ENCODE measurements at regions not wholly inside any gene's neighbourhood (a gene's known extent, or its start where the extent isn't known, plus 50 kb on each side); places are given as distances from the start of the nearest gene placed in this dataset.

DNA sequence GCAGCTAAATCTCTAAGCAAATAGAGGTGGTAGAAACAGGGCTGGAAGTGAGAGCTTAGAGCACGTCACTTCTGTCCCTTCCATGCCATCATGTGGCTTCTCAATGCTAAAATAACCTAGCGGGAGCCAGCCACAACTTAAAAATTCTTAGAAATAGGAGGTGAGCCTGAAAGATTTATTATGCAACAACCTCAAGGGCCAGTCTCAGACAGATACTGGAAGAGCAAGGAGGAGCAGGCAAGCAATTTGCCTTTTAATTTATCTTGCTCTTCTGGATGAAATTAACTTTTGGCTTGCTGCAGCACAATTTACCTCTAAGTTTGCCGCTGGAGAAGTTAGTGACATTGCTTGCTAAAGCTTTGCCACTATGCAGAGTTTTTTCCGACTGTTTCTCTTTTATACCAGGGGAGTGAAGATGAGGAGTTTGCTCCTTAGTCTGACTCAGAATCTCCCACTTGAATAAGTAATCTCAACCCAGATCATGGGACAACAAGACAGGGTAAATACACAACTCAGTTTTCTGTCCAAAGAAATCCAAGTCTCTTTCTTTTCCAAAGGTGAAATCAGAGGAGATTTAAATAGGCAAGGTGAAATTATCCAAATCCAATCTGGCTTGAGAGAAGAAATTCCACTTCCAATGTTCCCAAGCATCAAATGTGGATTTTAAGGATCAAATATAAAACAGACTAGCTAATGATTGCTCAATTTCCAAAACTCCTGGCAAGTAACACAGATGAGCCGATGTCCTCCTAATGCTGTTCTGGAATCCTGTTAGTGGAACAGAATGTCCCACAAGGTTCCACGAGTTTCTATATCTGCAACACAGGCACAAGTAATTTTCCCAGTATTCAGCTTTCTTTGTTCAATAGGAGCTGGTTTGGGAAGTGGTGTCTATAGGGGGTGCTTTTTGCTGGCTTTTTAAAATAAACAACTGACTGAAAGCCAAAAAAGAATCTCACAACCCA is 329.4 kb upstream of the RORA start:
- in situ Hi-C loops (cut with MboI; ENCODE audit: low sequenced_read_pairs): no loop called here
- H3K4me3 ChIP-seq: no peak overlapping the region
- no peaks in the 10 kb centered on the region for H3K27me3 ChIP-seq (ENCODE audit: low read depth)
- H3K36me3 ChIP-seq (replicated peaks): no peaks in the 10 kb centered on the region
- DNase-seq (ENCODE audit: low spot score in 2 of 2): no peak
- no peaks in the 10 kb centered on the region for H3K9me3 ChIP-seq
- no peaks in the 10 kb centered on the region for H3K4me1 ChIP-seq

DNA sequence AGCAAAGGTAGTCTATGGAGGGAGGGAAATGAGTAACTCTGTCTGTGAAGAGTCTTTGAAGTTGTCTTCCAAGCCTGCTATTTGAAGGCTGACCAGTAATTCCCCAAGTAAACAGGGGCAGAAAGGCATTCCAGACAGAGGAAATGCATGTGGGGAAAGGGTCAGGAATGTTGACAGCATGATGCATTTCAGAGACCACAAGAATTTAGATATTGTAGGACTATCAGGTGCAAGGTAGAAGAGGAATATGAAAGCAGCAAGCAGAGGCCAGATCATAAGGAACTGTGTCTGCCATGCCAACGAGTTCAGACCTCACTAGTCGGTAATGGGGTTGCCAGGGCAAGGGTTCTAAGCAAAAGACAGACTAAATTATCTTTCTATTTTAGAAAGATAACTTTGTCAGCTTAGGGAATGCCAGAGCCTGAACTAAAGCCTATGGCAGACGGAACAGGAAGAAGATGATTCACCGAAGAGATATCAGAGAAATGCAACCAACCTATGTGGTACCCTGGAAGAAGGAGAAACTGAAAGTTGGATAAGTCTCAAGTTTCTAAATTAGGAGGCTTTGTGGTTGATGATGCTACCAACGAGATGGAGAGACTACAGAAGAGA is 327.0 kb upstream of the RORA start:
- H3K9me3 ChIP-seq: no peaks in the 10 kb centered on the region
- in situ Hi-C loops (cut with MboI; ENCODE audit: low sequenced_read_pairs): no loop called here
- no peak for DNase-seq (ENCODE audit: low spot score in 2 of 2)
- no peaks in the 10 kb centered on the region for H3K4me1 ChIP-seq
- H3K4me3 ChIP-seq: no peak overlapping the region
- no peaks in the 10 kb centered on the region for H3K36me3 ChIP-seq (replicated peaks)
- H3K27me3 ChIP-seq (ENCODE audit: low read depth): no peaks in the 10 kb centered on the region

DNA sequence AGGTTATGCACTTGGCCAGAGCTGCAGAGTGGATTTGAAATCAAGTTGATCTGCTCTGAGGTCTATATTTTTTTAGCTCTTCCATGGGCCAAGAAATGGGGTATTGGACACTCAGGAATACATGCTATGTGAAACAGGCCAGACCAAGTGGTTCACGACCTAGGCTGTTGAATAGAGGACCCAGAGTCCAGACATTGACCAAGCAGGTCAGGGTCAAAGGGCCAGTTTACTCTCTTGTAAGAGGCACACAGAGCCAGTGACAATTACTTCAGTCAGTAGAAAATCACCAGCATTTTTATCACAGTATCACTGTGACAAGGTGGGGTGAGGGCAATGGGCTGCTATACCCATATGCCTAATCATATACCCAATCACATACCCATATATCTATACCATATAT is 320.6 kb upstream of the RORA start:
- Histone ChIP-seq H3K36me3 (replicated peaks) (no peaks in the 10 kb centered on the region), H3K27me3 (ENCODE audit: low read depth) (no peaks in the 10 kb centered on the region), H3K4me3 (no peak overlapping the region), H3K9me3 (no peaks in the 10 kb centered on the region; the same call in 1 of the 2 replicates), H3K4me1 (no peaks in the 10 kb centered on the region)
- DNase-seq (ENCODE audit: low spot score in 2 of 2): no peak
- in situ Hi-C loops (cut with MboI; ENCODE audit: low sequenced_read_pairs): no loop called here

DNA sequence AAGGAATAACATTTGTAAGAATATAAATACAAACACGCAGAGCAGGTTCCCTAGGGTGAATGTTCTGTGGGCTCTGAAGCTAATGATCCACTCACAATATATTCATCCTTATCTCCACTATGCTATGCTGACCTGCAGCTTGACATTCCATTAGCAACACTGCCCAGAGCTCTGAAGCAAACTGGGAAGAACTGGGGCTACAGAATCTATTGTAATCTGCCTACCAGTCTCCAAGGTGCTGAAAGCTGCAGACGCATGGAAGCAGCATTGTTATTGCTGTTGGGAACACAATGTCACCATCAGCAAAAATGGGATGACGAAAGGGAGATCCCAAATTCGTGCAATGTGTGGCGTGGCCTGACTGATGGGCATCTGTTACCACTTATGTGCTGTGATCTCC is 316.7 kb upstream of the RORA start:
- in situ Hi-C loops (cut with MboI; ENCODE audit: low sequenced_read_pairs): no loop called here
- H3K4me3 ChIP-seq: no peak overlapping the region

DNA sequence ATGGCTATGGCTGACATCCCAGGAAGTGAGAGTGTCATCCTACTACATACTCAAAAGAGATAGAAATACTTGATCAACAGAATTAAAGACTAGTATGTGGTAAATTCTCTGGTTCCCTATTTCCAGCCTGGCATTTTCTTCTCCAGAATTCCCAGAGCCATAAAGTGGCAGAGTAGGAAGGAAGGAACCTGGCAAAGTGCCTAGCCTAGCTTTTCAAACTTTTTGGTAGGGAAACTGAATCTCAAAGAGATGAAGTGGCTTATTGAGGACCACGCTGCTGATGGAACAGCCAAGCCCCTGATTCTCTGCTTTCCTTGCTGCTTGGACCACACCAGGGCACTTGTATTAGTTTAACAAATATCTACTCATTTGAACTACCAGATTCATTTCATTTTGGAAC is 312.4 kb upstream of the RORA start:
- Histone ChIP-seq H3K27me3 (ENCODE audit: low read depth) (no peaks in the 10 kb centered on the region), H3K9me3 (no peaks in the 10 kb centered on the region; the same call in 1 of the 2 replicates), H3K4me1 (no peaks in the 10 kb centered on the region), H3K36me3 (replicated peaks) (no peaks in the 10 kb centered on the region), H3K4me3 (no peak overlapping the region)
- in situ Hi-C loops (cut with MboI; ENCODE audit: low sequenced_read_pairs): no loop called here
- DNase-seq (ENCODE audit: low spot score in 2 of 2): no peak

More for the DNA sequence above, 316.7 kb upstream of the RORA start:
- Histone ChIP-seq H3K9me3 (no peaks in the 10 kb centered on the region; the same call in 1 of the 2 replicates), H3K4me1 (no peaks in the 10 kb centered on the region), H3K27me3 (ENCODE audit: low read depth) (no peaks in the 10 kb centered on the region), H3K36me3 (replicated peaks) (no peaks in the 10 kb centered on the region)
- no peak for DNase-seq (ENCODE audit: low spot score in 2 of 2)

DNA sequence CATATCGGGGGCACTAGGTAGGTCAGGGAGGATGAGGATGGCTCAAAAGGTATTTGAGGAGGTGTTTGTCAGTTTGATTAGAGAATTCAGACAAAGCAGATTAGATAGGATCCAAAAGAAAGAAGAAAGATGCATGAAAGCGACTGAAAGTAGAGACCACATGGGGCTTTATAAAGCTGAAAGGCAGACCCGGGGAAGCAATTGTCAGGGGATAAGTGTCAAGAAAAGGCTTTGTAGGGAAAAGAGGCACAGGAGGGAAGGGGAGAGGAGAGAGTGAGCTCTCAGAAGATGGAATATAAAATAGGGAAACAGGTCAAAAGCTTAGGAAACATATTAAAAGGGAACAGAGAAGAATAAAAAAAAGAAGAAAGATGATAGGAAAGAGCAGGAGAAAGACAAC is 308.2 kb upstream of the RORA start:
- in situ Hi-C loops (cut with MboI; ENCODE audit: low sequenced_read_pairs): no loop called here

DNA sequence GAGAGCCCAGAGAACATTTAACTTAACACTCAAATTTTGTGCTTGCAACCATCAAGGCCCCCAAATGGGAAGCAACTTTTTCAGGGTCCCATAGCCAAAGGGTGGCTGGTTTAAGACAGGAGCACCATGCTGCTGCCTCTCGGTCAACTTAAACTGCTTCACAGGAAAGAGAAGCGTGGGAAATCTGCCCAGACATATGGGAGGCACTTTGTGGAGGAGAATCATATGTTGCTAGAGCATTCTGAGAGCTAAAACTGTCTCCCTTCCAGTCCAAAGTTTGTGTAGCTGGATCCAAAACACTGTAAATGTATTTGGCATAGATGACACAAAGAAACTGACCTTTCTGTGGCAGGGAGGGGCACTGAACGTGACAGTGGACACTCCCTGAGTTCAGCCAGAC is 305.9 kb upstream of the RORA start:
- in situ Hi-C loops (cut with MboI; ENCODE audit: low sequenced_read_pairs): no loop called here
- H3K4me3 ChIP-seq: no peak overlapping the region

More for the DNA sequence above, 308.2 kb upstream of the RORA start:
- Histone ChIP-seq H3K27me3 (ENCODE audit: low read depth) (no peaks in the 10 kb centered on the region), H3K36me3 (replicated peaks) (no peaks in the 10 kb centered on the region), H3K4me3 (no peak overlapping the region), H3K4me1 (no peaks in the 10 kb centered on the region), H3K9me3 (peaks cover 6% of the 10 kb centered on the region; the same call in 1 of the 2 replicates)
- DNase-seq (ENCODE audit: low spot score in 2 of 2): no peak

DNA sequence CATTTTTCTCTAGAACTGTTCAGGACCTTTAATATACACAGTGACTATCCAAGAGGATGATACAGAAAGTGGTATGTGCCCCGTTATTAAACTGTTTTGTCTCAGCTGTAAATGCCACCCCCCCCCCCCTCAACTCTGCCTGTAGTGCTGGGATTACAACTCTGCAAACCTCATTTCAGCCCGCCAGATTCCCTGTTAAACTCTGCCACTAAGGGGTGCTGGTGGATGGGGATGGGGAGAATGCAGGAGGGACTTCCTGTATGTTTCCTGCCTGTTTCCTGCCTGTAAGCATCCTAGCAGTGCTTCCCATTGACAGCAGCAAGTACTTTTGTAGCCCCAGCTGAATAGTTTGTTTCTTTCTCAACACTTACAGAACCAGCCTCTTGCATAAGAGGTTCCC is 301.7 kb upstream of the RORA start:
- no peak for DNase-seq (ENCODE audit: low spot score in 2 of 2)
- Histone ChIP-seq H3K4me3 (no peak overlapping the region), H3K36me3 (replicated peaks) (no peaks in the 10 kb centered on the region), H3K27me3 (ENCODE audit: low read depth) (no peaks in the 10 kb centered on the region), H3K9me3 (peaks cover under 1% of the 10 kb centered on the region; the same call in 1 of the 2 replicates), H3K4me1 (no peaks in the 10 kb centered on the region)
- in situ Hi-C loops (cut with MboI; ENCODE audit: low sequenced_read_pairs): no loop called here

More for the DNA sequence above, 305.9 kb upstream of the RORA start:
- no peaks in the 10 kb centered on the region for H3K36me3 ChIP-seq (replicated peaks)
- H3K27me3 ChIP-seq (ENCODE audit: low read depth): no peaks in the 10 kb centered on the region
- no peak for DNase-seq (ENCODE audit: low spot score in 2 of 2)
- H3K4me1 ChIP-seq: no peaks in the 10 kb centered on the region
- peaks cover 6% of the 10 kb centered on the region; the same call in 1 of the 2 replicates for H3K9me3 ChIP-seq

DNA sequence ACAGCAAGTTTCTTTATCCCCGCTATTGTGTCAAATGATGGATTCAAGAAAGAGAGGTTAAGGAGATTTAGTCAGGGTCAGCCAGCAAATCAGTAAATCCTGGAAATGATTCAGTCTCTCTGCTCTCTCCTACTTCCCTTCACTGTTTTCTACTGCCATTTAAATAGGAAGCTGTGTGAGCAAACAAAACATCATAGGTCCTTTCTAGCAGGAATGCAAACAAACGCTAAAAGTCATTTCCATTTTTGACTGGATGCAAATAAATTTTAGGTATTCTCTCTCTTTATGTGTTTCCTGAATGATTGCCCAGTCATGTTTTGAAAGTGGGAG is 299.4 kb upstream of the RORA start:
- Histone ChIP-seq H3K36me3 (replicated peaks) (no peaks in the 10 kb centered on the region), H3K27me3 (ENCODE audit: low read depth) (no peaks in the 10 kb centered on the region), H3K4me3 (no peak overlapping the region), H3K4me1 (no peaks in the 10 kb centered on the region), H3K9me3 (no peaks in the 10 kb centered on the region)
- in situ Hi-C loops (cut with MboI; ENCODE audit: low sequenced_read_pairs): no loop called here
- no peak for DNase-seq (ENCODE audit: low spot score in 2 of 2)

DNA sequence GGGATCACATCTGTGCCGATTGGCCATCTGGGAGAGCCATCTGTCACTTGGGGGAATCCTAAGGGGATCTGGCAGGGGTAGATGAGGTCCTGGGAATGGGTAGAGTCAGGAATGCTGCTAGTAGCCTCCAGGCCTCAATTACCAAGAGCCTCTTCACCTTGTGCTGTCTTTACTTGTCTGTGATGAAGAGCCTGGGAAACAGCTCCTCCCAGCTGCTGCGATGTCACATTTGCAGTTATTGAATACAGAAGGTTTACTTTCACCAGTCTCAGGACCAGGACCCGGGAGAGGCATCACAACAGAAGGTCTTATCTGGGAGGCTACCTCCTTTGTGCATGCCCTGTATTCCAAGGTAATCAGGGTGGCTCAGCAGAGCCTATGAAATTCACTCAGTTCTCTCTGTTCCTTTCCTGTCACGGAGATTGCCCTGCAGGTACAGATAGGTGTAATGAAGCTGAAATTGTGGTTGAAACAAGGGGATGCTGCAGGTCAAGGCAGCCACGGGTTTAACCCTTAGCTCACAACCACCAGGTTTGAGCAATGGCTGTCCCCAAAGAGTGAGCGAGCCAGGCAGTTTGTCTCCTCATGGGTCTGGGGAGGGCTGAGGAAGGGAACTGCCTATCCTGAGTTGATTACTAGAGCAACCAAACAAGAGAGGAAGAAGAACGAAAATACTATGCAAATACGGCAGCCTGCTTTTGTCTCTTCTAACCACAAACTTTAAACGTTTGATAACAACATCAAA is 298.9 kb upstream of the RORA start:
- H3K4me1 ChIP-seq: no peaks in the 10 kb centered on the region
- in situ Hi-C loops (cut with MboI; ENCODE audit: low sequenced_read_pairs): no loop called here
- DNase-seq (ENCODE audit: low spot score in 2 of 2): no peak
- no peaks in the 10 kb centered on the region for H3K36me3 ChIP-seq (replicated peaks)
- H3K4me3 ChIP-seq: no peak overlapping the region
- no peaks in the 10 kb centered on the region for H3K9me3 ChIP-seq
- H3K27me3 ChIP-seq (ENCODE audit: low read depth): no peaks in the 10 kb centered on the region

DNA sequence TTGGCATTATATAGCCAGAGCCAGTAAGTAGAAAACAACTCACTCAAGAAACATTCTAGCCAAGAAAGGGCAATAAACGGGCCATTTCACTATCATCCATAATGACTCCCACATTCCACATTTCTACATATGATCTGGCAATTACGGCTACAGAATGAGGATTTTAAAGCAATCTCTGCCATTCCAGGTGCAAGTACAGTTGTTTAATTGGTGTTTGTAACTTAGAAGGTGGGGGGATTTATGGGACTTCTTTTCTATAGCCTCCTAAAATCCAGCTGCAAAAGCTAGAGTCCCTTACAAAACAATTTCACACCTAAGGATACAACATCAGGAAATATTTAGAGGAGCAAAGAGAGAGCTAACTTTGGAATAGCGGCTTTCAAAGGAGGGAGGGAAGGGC is 295.4 kb upstream of the RORA start:
- Histone ChIP-seq H3K4me3 (no peak overlapping the region), H3K9me3 (no peaks in the 10 kb centered on the region)

DNA sequence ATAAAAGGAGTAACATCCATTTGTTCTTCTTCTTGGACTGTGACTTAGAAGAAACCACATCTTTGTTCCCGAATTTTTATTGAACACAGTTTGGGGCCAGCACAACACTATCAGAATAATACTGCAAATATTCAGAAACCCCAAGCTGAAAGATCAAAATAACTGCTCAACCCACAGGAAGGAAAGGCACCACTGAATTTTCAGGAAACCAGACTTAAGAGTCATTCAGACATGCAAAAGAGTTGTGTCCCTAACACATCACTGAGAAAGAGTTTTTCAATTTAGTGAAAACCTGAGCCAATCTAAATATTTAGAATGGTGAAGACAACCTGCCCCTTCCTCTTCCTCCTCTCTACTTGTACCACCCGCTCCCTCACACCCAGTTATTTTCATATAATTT is 295.0 kb upstream of the RORA start:
- no peaks in the 10 kb centered on the region for H3K4me1 ChIP-seq
- H3K4me3 ChIP-seq: no peak overlapping the region
- H3K36me3 ChIP-seq (replicated peaks): no peaks in the 10 kb centered on the region
- no peak for DNase-seq (ENCODE audit: low spot score in 2 of 2)
- H3K27me3 ChIP-seq (ENCODE audit: low read depth): no peaks in the 10 kb centered on the region
- in situ Hi-C loops (cut with MboI; ENCODE audit: low sequenced_read_pairs): no loop called here
- H3K9me3 ChIP-seq: no peaks in the 10 kb centered on the region

More for the DNA sequence above, 295.4 kb upstream of the RORA start:
- Histone ChIP-seq H3K36me3 (replicated peaks) (no peaks in the 10 kb centered on the region), H3K27me3 (ENCODE audit: low read depth) (no peaks in the 10 kb centered on the region), H3K4me1 (no peaks in the 10 kb centered on the region)
- in situ Hi-C loops (cut with MboI; ENCODE audit: low sequenced_read_pairs): no loop called here
- no peak for DNase-seq (ENCODE audit: low spot score in 2 of 2)

DNA sequence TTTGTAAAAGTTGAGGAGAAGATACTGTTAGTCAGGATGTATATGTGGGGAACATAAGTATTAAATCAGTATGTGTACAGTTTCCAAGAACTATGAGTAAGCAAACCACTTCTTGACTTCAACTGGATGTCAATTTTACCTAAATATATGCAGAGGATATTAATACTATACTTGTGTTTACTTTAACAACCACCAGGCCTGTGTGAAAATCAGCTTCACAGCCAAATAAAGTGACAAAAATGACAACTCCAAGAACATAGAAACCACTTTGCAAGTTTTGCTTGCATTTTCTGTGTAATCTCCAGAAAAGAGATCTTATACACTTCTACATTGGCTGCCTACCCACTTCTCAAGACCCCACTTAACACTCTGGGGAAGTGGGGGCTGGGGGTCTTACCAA is 293.3 kb upstream of the RORA start:
- no peak for DNase-seq (ENCODE audit: low spot score in 2 of 2)
- no peaks in the 10 kb centered on the region for H3K4me1 ChIP-seq
- H3K27me3 ChIP-seq (ENCODE audit: low read depth): no peaks in the 10 kb centered on the region
- H3K36me3 ChIP-seq (replicated peaks): no peaks in the 10 kb centered on the region
- H3K4me3 ChIP-seq: no peak overlapping the region
- H3K9me3 ChIP-seq: no peaks in the 10 kb centered on the region
- in situ Hi-C loops (cut with MboI; ENCODE audit: low sequenced_read_pairs): no loop called here

DNA sequence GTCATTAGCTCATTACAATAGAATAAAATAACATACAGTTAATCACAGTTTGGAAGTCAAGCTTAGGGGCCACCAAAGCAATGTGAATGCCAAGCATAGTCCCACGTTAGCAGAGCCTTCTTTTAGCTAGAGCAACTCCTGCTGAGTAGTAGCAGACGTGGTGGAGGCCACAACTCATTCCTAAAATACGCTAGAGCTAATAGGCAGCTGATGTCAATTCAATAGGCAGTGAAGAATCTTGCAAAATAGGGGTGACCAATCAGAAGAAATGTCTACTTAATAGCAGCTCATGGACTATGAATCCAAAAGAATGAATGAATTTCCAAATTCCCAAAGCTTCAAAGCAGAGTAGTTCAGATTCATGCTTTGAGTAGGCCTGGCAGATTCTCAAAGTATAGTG is 292.9 kb upstream of the RORA start:
- Histone ChIP-seq H3K4me1 (no peaks in the 10 kb centered on the region), H3K36me3 (replicated peaks) (no peaks in the 10 kb centered on the region), H3K4me3 (no peak overlapping the region), H3K27me3 (ENCODE audit: low read depth) (no peaks in the 10 kb centered on the region), H3K9me3 (no peaks in the 10 kb centered on the region)
- no peak for DNase-seq (ENCODE audit: low spot score in 2 of 2)
- in situ Hi-C loops (cut with MboI; ENCODE audit: low sequenced_read_pairs): no loop called here
